HG02885 (cell line): ENCODE measurements at regions not wholly inside any gene's neighbourhood (a gene's known extent, or its start where the extent isn't known, plus 50 kb on each side); places are given as distances from the start of the nearest gene placed in this dataset.

Experiments used
- ATAC-seq: cut with Tn5 transposase; IDR thresholded peaks from one replicate; pipeline ENCODE4 v1.9.1; 2021; ENCODE audit warnings: mild to moderate bottlenecking; ENCODE audit not compliant: unreplicated experiment, poor library complexity

DNA sequence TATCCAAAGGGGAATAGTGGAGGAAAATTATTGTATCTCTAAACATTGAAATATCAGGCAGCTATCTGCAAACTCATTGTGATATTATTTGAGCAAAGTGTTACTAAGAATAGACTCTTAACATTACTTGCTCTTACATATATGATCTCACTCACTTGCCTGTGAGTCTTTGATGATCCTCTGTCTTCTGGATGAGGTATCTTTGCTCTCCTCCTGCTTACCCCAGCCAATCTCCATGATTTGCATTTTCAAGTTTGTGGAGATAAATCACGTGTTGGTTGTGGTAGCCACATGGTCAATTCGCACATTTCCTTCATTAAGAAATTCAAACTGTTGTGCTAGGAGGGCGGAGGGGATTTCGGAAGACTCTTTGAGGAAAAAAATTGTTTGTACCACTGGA lies 169.9 kb upstream of the S100G start:
- no peak for ATAC-seq

GRCh38 chrX:16484338-16484737 lies 165.6 kb upstream of the S100G start:
- ATAC-seq = no peak

DNA sequence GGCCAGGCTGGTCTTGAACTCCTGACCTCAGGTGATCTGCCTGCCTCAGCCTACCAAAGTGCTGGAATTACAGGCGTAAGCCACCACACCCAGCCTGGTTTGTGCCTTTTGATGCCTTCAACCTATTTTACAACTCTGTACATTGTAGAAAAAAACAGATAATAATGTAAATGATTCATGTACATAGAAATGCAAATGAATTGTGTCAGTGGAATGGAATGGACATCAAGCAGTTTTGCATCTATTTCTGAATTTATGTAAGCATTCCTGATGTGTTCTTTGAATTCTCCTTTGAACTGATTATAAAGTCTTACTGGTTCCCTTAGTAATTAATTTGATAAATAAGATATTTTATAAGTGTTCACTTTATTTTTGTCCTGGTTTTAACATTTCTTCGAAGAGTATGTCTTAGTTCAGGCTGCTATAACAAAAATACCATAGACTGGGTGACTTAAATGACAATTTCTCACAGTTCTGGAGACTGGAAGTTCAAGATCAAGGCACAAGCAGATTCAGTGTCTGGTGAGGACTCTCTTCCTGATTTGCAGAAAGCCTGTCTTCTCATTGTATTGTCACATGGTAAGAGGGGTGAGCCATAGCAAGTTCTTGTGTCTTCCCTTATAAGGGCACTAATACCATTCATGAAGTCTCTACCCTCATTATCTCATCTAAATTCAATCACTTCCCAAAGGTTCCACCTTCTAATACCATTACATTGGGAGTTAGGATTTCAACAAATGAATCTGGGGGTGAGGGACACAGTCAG lies 162.2 kb upstream of the S100G start:
- no peak for ATAC-seq

GRCh38 chrX:16488959-16489358 lies 161.0 kb upstream of the S100G start:
- no peak for ATAC-seq

- ATAC-seq = no peak
These were observed 158.5 kb upstream of the S100G start for GRCh38 chrX:16491461-16491860.

- no peak for ATAC-seq
These were observed 153.8 kb upstream of the S100G start for GRCh38 chrX:16496175-16496574.

DNA sequence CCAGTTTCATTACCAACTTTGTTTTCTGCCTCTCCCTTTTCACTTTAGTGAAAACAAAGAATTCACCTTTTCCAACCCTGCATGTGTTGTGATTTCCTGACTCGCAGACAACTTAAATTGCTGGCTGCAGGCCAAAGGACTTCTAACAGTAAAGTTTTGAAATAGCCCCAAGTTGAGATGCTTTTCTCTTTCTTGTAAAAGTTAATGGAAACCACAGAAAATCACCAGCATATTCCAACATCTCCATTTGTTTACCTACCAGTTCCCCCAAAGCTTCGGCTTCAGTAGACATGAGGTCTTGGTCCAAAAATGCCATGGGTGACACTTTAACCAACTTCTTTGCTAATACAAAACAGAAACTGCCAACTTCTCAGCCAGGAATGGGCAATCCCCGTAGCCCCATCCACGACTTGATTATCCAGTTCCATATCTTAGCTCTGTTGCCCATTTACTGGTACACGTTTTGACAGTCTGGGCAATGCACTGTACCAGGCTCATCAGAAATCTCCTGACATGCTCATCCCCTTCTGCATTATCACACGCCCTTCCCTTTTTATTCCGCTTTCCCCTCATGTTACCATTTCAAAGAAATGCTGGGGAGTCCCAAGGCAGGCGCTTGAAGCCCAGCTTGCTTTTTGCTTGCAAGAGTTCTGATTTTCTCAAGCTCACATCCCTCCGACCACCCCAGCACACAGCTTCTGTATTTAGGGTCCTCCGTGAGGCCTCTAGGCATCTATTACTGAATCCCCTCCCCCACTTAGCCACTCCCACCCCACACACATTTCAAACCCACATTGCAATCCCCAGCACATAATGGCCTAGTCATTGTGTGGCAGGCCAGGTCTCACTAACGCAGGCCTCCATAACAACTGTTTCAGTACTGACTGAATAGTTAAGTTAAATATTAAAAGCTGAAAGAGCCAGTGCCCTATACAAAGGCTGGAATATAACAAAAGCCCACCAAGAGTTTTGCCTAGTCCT lies 137.9 kb upstream of the S100G start:
- no peak for ATAC-seq

- ATAC-seq = no peak
These were observed 133.6 kb upstream of the S100G start for GRCh38 chrX:16516232-16516876.

DNA sequence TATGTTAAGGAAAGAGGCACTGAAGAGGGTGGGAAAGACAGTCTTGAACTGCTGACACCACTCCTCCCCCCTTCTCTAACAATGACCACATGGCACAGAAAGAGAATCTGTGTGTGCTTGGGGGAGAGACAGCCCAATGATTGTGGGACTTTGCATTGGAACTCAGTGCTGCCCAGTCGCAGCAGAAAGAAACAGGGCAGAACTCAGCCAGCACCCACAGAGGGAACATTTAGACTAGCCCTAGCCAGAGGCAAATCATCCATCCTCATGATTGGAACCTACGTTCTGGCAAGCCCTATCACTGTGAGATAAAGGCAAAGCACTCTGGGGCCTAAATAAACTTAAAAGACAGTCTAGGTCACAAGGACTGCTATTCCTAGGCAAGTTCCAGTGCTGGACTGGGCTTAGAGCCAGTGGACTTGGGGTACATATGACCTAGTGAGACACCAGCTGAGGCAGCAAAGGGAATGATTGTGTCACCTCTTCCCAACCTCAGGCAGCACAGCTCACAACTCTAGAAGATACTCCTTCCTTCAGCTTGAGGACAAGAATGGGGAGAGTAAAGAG lies 132.8 kb upstream of the S100G start:
- ATAC-seq = no peak

DNA sequence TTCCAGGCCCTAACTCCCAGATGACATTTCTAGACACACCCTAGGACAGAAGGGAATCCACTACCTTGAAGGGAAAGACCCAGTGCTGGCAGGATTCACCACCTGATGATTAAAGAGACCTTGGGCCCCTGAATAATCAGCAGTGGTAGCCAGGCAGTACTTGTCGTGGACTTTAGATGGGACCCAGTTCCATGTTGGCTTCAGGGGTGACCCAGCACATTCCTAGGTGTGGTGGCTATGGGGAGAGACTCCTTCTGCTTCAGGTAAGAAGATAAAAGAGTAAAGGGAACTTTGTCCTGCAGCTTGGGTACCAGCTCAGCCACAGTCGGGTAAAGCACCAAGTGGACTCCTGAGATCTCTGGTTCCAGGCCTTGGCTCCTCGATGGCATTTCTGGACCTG lies 131.8 kb upstream of the S100G start:
- ATAC-seq = no peak

GRCh38 chrX:16524316-16524715 lies 125.6 kb upstream of the S100G start:
- no peak for ATAC-seq

- ATAC-seq = no peak
These were observed 124.0 kb upstream of the S100G start for GRCh38 chrX:16526003-16526402.

DNA sequence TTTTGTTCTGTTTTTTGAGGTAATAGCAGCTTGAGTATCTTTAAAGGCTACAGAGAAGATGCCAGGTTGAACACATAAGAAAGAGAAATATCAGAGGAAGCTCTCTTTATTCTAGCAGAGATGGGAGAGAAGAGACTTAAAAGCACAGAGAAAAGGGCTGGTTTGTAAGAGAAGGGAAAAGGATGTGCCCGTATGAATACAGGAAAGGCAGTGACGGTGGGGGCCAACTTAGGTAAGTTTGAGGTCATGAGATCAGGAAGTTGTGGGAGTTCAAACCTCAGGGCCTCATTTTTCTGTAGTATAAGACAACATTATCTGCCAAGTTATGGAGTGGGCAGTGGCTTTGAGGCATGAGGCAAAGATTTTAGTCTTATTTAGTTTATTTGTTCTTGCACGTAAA lies 121.3 kb upstream of the S100G start:
- no peak for ATAC-seq
